HCT116 (cell line): ENCODE measurements at regions not wholly inside any gene's neighbourhood (a gene's known extent, or its start where the extent isn't known, plus 50 kb on each side); places are given as distances from the start of the nearest gene placed in this dataset.

Source experiments
- ATAC-seq: fragments of 200-7000 bp; cut with Tn5 transposase; 2 replicates; pipeline ENCODE4 v1.9.1; 2020; ENCODE audit warnings: mild to moderate bottlenecking, moderate library complexity
- BruUV-seq: library from RNA; stranded (reverse); fragments of 400-500 nt; replicated peaks from 2 replicates; lab custom pipeline; 2021; lab: Mats Ljungman, UMichigan
- CTCF ChIA-PET: fragments of 300-600 bp; sonication (Branson Sonifier 250); formaldehyde crosslinking; loops from one replicate; lab custom pipeline; 2021; ENCODE audit warnings: antibody characterized with exemption; lab: Charles Lee
- POLR2A ChIA-PET: fragments of 300-600, 350-600 bp; sonication (Branson Sonifier 250); formaldehyde crosslinking; loops from one replicate; lab custom pipeline; 2021; ENCODE audit warnings: antibody characterized with exemption; lab: Charles Lee
- RAD21 ChIA-PET, 2 experiments: fragments of 300-600 bp; sonication (Branson Sonifier 250); formaldehyde crosslinking; loops; one replicate each; lab custom pipeline; 2023; ENCODE audit warnings: low total read pairs in 2 of 2; ENCODE audit not compliant: uncharacterized antibody in 2 of 2, unreplicated experiment in 2 of 2, low non-redundant PET in 1 of 2; lab: Charles Lee
- DNase-seq: peaks from one replicate; pipeline ENCODE4 v3.0.0-alpha.2; 2010; ENCODE audit warnings: low read depth, low spot score
- H2AFZ ChIP-seq: fragments of 200-600 bp; shearing (Covaris generic), sonication (generic); 2 replicates; pipeline ENCODE4 v1.6.1; 2017; ENCODE audit warnings: low read depth, mixed run types, mixed read lengths, antibody characterized with exemption, low read length; ENCODE audit not compliant: poor library complexity, severe bottlenecking
- H3K27ac ChIP-seq: 2 replicates; pipeline ENCODE4 v1.5.1; 2012; ENCODE audit warnings: low read depth, low read length
- H3K27me3 ChIP-seq: fragments of 200-600 bp; sonication (generic); 2 replicates; pipeline ENCODE4 v1.6.1; 2016; ENCODE audit warnings: mixed run types, low read length, mixed read lengths; ENCODE audit not compliant: insufficient read depth
- H3K36me3 ChIP-seq, 2 experiments: fragments of 200-500 bp in 1 of 2; fragments of 200-600 bp in 1 of 2; sonication (Bioruptor generic) in 1 of 2; sonication (generic) in 1 of 2; 2 replicates each; pipeline versions ENCODE4 v1.5.1 to v1.6.1; 2014 to 2016; ENCODE audit warnings: low read length in 2 of 2, inconsistent platforms in 1 of 2, mixed read lengths in 1 of 2, mixed run types in 1 of 2; ENCODE audit not compliant: insufficient read depth in 2 of 2, control insufficient read depth in 1 of 2
- H3K4me1 ChIP-seq, 2 experiments: fragments of 200-600 bp in 1 of 2; sonication (generic) in 1 of 2; 2 replicates each; pipeline versions ENCODE4 v1.5.1 to v1.6.1; 2012 to 2017; ENCODE audit warnings: low read length in 2 of 2, inconsistent platforms in 1 of 2, mild to moderate bottlenecking in 1 of 2, mixed read lengths in 1 of 2, mixed run types in 1 of 2, moderate library complexity in 1 of 2; ENCODE audit not compliant: insufficient read depth in 2 of 2, control insufficient read depth in 1 of 2
- H3K4me2 ChIP-seq: fragments of 200-600 bp; sonication (generic); 2 replicates; pipeline ENCODE4 v1.6.1; 2017; ENCODE audit warnings: mixed run types, low read length, mixed read lengths
- H3K4me3 ChIP-seq, 2 experiments: fragments of 200-600 bp in 1 of 2; sonication (generic) in 1 of 2; replicated peaks in 1 of 2; 2 replicates each; pipeline ENCODE4 v1.5.1; 2011 to 2016; ENCODE audit warnings: low read length in 2 of 2, control low read depth in 1 of 2, low read depth in 1 of 2, mild to moderate bottlenecking in 1 of 2, mixed read lengths in 1 of 2, mixed run types in 1 of 2
- H3K79me2 ChIP-seq: fragments of 200-600 bp; sonication (generic); 2 replicates; pipeline ENCODE4 v1.6.1; 2017; ENCODE audit warnings: mild to moderate bottlenecking, mixed run types, low read length, moderate library complexity, mixed read lengths; ENCODE audit not compliant: insufficient read depth
- H3K9ac ChIP-seq: fragments of 200-600 bp; sonication (generic); 2 replicates; pipeline ENCODE4 v1.6.1; 2016; ENCODE audit warnings: low read length, mixed read lengths
- H3K9me2 ChIP-seq: fragments of 200-600 bp; sonication (generic), shearing (Covaris generic); 2 replicates; pipeline ENCODE4 v1.6.1; 2017; ENCODE audit warnings: mixed run types, mild to moderate bottlenecking, moderate library complexity; ENCODE audit not compliant: insufficient read depth
- H3K9me3 ChIP-seq, 2 experiments: fragments of 200-500 bp in 1 of 2; fragments of 200-600 bp in 1 of 2; sonication (Bioruptor generic) in 1 of 2; sonication (generic) in 1 of 2; 2 replicates each; pipeline ENCODE4 v1.6.1; 2014 to 2017; ENCODE audit warnings: low read length in 2 of 2, mixed read lengths in 2 of 2, inconsistent platforms in 1 of 2, low read depth in 1 of 2, mild to moderate bottlenecking in 1 of 2, mixed run types in 1 of 2, moderate library complexity in 1 of 2; ENCODE audit not compliant: control insufficient read depth in 1 of 2, insufficient read depth in 1 of 2
- H4K20me1 ChIP-seq: fragments of 200-600 bp; sonication (generic), shearing (Covaris generic); 2 replicates; pipeline ENCODE4 v1.6.1; 2017; ENCODE audit warnings: mixed run types, mild to moderate bottlenecking, moderate library complexity; ENCODE audit not compliant: insufficient read depth
- ATF3 ChIP-seq: IDR thresholded peaks from 2 replicates; pipeline ENCODE4 v1.6.1; 2012
- CBX3 ChIP-seq: IDR thresholded peaks from 2 replicates; pipeline ENCODE4 v1.6.1; 2012; ENCODE audit warnings: low read depth
- CEBPB ChIP-seq: IDR thresholded peaks from 2 replicates; pipeline ENCODE4 v1.6.1; 2012; ENCODE audit warnings: low read depth
- CTCF ChIP-seq, 3 experiments: fragments of 200-600 bp in 1 of 3; sonication (generic) in 1 of 3; IDR thresholded peaks in 2 of 3; conservative IDR thresholded peaks in 1 of 3; 2 replicates each; pipeline ENCODE4 v1.5.1; 2012 to 2017; ENCODE audit warnings: low read depth in 2 of 3, low read length in 2 of 3, antibody characterized with exemption in 1 of 3, borderline replicate concordance in 1 of 3, control low read depth in 1 of 3, mild to moderate bottlenecking in 1 of 3, mixed read lengths in 1 of 3, mixed run types in 1 of 3, moderate library complexity in 1 of 3; ENCODE audit not compliant: insufficient read depth in 1 of 3
- EGR1 ChIP-seq: IDR thresholded peaks from 2 replicates; pipeline ENCODE4 v1.6.1; 2012; ENCODE audit warnings: low read depth
- ELF1 ChIP-seq: IDR thresholded peaks from 2 replicates; pipeline ENCODE4 v1.6.1; 2012; ENCODE audit warnings: low read depth, borderline replicate concordance
- FOSL1 ChIP-seq: IDR thresholded peaks from 2 replicates; pipeline ENCODE4 v1.6.1; 2012; ENCODE audit warnings: low read depth
- MAX ChIP-seq: IDR thresholded peaks from 2 replicates; pipeline ENCODE4 v1.6.1; 2012
- POLR2A ChIP-seq: IDR thresholded peaks from 2 replicates; pipeline ENCODE4 v1.7.0; 2011; ENCODE audit warnings: borderline replicate concordance; ENCODE audit not compliant: insufficient read depth, insufficient read length; ENCODE audit errors: extremely low read depth
- POLR2AphosphoS5 ChIP-seq: IDR thresholded peaks from 2 replicates; pipeline ENCODE4 v1.6.1; 2011; ENCODE audit warnings: mild to moderate bottlenecking, low read depth, low read length, moderate library complexity
- RAD21 ChIP-seq: IDR thresholded peaks from 2 replicates; pipeline ENCODE4 v1.6.1; 2012; ENCODE audit warnings: low read depth, mild to moderate bottlenecking
- SIN3A ChIP-seq: IDR thresholded peaks from 2 replicates; pipeline ENCODE4 v1.6.1; 2012; ENCODE audit warnings: low read depth
- SP1 ChIP-seq: IDR thresholded peaks from 2 replicates; pipeline ENCODE4 v1.6.1; 2012; ENCODE audit warnings: low read depth
- SRF ChIP-seq: IDR thresholded peaks from 2 replicates; pipeline ENCODE4 v1.6.1; 2012; ENCODE audit warnings: low read depth
- TCF7L2 ChIP-seq: IDR thresholded peaks from 2 replicates; pipeline ENCODE4 v1.7.0; 2011; ENCODE audit warnings: borderline replicate concordance, inconsistent platforms; ENCODE audit not compliant: insufficient read depth, insufficient read length; ENCODE audit errors: extremely low read depth
- YY1 ChIP-seq: IDR thresholded peaks from 2 replicates; pipeline ENCODE4 v1.6.1; 2011; ENCODE audit warnings: low read length, low read depth, moderate library complexity, mild to moderate bottlenecking; ENCODE audit not compliant: insufficient replicate concordance; ENCODE audit errors: extremely low read depth
- ZBTB33 ChIP-seq: IDR thresholded peaks from 2 replicates; pipeline ENCODE4 v1.6.1; 2011; ENCODE audit warnings: mild to moderate bottlenecking, low read length, moderate library complexity; ENCODE audit not compliant: insufficient replicate concordance; ENCODE audit errors: extremely low read depth
- ZFX ChIP-seq: fragments of 450-650 bp; IDR thresholded peaks from 2 replicates; pipeline ENCODE4 v1.6.1; 2017
- intact Hi-C: fragments of 100-400 bp; cut with micrococcal nuclease; formaldehyde crosslinking; loops from 2 replicates; pipeline ENCODE4 v1.10.0; 2022

GRCh38 chr1:25106976-25107642, 125.2 kb downstream of the SYF2 start:
- Histone ChIP-seq H3K9me3 (peaks cover 0 to 7% of the 10 kb centered on the region in 2 experiments; a peak in 1 of 4 replicates), H4K20me1 (no peaks in the 10 kb centered on the region), H3K27me3 (no peaks in the 10 kb centered on the region), H3K36me3 (no peaks in the 10 kb centered on the region), H3K4me2 (no peak overlapping the region), H2AFZ (no peak overlapping the region), H3K9me2 (no peaks in the 10 kb centered on the region), H3K4me1 (peaks cover 0 to 5% of the 10 kb centered on the region in 2 experiments; a peak in 1 of 4 replicates), H3K27ac (no peak overlapping the region), H3K79me2 (no peaks in the 10 kb centered on the region), H3K4me3 (no peak overlapping the region), H3K9ac (no peak overlapping the region)
- BruUV-seq: no TSS peak
- intact Hi-C loops: no loop called here
- DNase-seq (no peak), ATAC-seq (no peak)
- TF ChIP-seq ZBTB33 (no peak), MAX (no peak), ELF1 (no peak), ZFX (no peak), ATF3 (no peak), YY1 (no peak), FOSL1 (no peak), SP1 (no peak), CBX3 (no peak), RAD21 (no peak), CEBPB (no peak), SRF (no peak), POLR2A (no peak), CTCF (IDR thresholded peaks at IDR 0.05 in 2 of 3, conservative IDR thresholded peaks at IDR 0.05 in 1 of 3; ENCODE audit: borderline replicate concordance in 1 of 3, insufficient read depth in 1 of 3, low read depth in 2 of 3, low read length in 2 of 3) (no peak), EGR1 (no peak), SIN3A (no peak), TCF7L2 (no peak), POLR2AphosphoS5 (no peak)
- POLR2A ChIA-PET: no interaction called here
- CTCF ChIA-PET: no interaction called here
- RAD21 ChIA-PET: no interaction called here
